ENCODE measurements at regions not wholly inside any gene's neighbourhood (a gene's known extent, or its start where the extent isn't known, plus 50 kb on each side); places are given as distances from the start of the nearest gene placed in this dataset.

- TF ChIP-seq CTCF (IDR thresholded peaks at IDR 0.05; ENCODE audit: insufficient read depth, low read length, poor library complexity, severe bottlenecking) (no peak), EZH2phosphoT487 (conservative IDR thresholded peaks at IDR 0.05; ENCODE audit: low read length) (no peak)
Observed at GRCh38 chr15:98051734-98052133, 91.2 kb downstream of the ARRDC4 start.
